H1 (cell line): ENCODE measurements at regions not wholly inside any gene's neighbourhood (a gene's known extent, or its start where the extent isn't known, plus 50 kb on each side); places are given as distances from the start of the nearest gene placed in this dataset.

Source experiments
- CBX8 ChIP-seq: fragments of 300-800, 300-1000 bp; sonication (generic); IDR thresholded peaks from 2 replicates; pipeline ENCODE4 v1.7.1; 2016; ENCODE audit warnings: low read depth, low read length, borderline replicate concordance
- CEBPB ChIP-seq: IDR thresholded peaks from 2 replicates; pipeline ENCODE4 v1.6.1; 2012; ENCODE audit warnings: low read depth, low read length
- GABPA ChIP-seq: IDR thresholded peaks from 2 replicates; pipeline ENCODE4 v1.6.1; 2011; ENCODE audit warnings: mild to moderate bottlenecking, low read length, moderate library complexity, borderline replicate concordance; ENCODE audit not compliant: insufficient read depth
- PHF8 ChIP-seq: fragments of 200-600 bp; sonication (generic); conservative IDR thresholded peaks from 2 replicates; pipeline ENCODE4 v1.7.1; 2012; ENCODE audit warnings: low read depth, mild to moderate bottlenecking, inconsistent platforms, low read length, moderate library complexity
- TEAD4 ChIP-seq: IDR thresholded peaks from 2 replicates; pipeline ENCODE4 v1.6.1; 2012; ENCODE audit warnings: low read depth, low read length, inconsistent platforms, mixed read lengths

GRCh38 chr3:159102001-159102400 is 300.1 kb downstream of the MFSD1 start (continued):
- no peak for TF ChIP-seq PHF8
- TF ChIP-seq TEAD4, result no peak
- TF ChIP-seq CEBPB, result no peak
- no peak for TF ChIP-seq CBX8
- TF ChIP-seq GABPA, result no peak
